GDM1 (cell line): ENCODE measurements at regions not wholly inside any gene's neighbourhood (a gene's known extent, or its start where the extent isn't known, plus 50 kb on each side); places are given as distances from the start of the nearest gene placed in this dataset.

Source experiments
- DNase-seq: peaks from one replicate; lab custom pipeline; 2025; lab: John Stamatoyannopoulos, UW

GRCh38 chr11:112859787-112860186 is 101.4 kb upstream of the NCAM1 start:
- no peak for DNase-seq

GRCh38 chr11:112861356-112861755 is 99.9 kb upstream of the NCAM1 start:
- DNase-seq: no peak

GRCh38 chr11:112863305-112863704 is 97.9 kb upstream of the NCAM1 start:
- DNase-seq: no peak

GRCh38 chr11:112864672-112865071 is 96.5 kb upstream of the NCAM1 start:
- DNase-seq: no peak

DNA sequence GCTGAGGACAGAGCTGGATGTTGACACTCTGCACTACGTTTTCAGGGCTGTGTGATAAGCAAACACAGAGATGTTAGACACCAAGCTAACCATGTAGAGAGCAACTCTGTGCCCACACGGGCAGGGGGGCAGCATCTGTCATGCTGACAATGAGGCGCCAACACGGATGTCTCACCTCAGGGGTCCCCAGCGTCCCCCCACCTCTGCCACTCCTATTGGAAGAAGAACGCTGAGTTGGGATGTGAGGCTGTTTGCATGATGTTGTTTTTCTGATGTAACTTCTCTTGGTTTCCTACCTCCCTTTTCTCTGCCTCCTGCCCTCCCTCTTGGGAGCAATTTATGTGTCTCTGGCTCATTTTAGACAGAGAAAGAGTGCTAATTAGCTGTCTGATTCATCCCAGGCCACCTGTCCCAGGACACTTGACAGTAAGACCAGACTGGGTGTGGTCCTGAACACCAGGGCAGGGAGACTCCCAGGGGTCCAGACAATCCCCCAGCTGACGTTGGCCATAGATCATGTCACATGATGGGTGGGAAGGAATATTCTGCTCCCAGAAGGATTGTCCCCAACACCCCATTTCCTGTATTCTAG is 89.2 kb upstream of the NCAM1 start:
- DNase-seq: no peak

- no peak for DNase-seq
Measured at GRCh38 chr11:112874980-112875379, 86.2 kb upstream of the NCAM1 start.

- DNase-seq: no peak
Measured at GRCh38 chr11:112877581-112877980, 83.6 kb upstream of the NCAM1 start.

DNA sequence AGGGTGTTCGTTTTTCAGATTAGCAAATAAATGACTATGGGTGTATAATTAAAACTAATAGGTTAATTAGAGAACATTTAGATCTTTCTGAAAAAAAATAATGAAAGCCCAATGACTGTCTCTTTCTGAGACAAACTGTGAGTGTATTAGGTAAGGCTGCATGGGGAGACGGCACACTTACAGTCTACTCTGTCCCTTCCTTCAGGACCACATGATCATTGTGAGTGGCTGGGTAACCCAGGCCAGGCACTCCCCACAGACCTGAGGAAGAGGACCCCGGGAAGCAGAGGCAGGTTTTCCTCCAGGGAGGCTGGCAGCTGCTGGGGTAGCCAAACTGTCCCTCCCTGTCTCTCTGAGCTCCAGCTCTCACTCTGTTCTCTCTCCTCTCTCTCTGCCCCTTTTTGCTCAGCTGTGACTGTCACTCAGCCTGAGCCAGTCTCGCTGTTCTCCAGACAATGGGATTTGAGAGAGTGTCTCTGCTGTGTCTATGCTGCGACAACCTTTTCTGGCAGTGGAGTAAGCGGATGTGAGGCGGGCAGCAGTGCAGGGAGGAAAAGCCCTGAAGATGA is 83.1 kb upstream of the NCAM1 start:
- no peak for DNase-seq

DNA sequence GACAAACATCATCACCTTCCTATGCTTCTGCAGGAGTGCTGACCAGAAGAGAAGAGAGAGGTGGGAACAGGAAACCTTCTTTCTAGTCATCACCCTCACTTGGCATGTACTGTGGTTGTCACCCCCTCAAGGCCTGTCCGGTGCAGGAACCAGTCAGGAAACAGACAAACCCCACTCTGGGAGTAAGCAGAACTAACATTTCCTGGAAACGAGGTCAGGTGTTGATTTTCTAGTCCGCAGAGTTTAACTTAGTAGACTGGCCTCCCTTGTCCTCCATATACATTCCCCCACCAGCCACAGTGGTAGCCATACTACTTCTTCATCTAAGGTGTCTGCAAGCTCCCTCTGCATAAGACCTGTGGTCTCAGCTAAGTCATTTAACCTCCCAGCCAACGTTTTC is 80.7 kb upstream of the NCAM1 start:
- peak; percentile 87 for DNase-seq

GRCh38 chr11:112881461-112881860 is 79.8 kb upstream of the NCAM1 start:
- no peak for DNase-seq

- DNase-seq: no peak
Measured at GRCh38 chr11:112882494-112883381, 78.5 kb upstream of the NCAM1 start.

DNA sequence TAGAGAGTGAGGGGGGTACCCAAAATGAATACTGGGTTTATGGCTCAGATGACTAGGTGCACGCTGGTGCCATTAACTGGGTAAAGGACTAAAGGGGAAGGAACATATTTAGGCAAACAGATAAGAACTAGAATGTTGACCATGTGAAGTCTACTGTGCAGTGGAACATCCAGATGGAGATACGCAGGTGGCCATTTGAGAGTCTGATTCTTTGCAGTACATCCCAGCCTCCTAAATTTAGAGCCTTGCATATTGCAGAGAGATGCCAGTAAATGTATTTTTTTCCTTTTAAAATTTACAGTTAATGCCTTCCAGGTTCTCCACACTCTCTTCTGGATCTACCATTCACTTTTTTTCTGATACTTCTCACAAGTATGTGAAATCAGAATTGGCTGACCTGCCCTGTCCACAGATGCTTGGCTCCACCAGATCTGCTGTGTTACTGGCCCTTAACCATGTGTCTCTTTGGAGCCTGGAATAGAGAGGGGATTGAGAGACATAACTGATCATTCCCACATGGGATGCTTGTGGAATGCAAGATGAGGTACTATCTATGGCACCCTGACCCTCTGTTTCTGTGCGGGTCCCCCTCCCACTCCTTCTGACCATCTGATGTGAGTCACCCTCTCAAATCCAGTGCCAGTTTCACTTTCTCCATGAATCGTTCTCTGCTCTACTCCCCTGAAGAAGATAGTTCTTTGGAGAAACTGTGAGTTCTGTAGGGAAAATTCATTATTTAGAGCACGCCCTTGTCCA is 77.0 kb upstream of the NCAM1 start:
- DNase-seq: no peak

DNA sequence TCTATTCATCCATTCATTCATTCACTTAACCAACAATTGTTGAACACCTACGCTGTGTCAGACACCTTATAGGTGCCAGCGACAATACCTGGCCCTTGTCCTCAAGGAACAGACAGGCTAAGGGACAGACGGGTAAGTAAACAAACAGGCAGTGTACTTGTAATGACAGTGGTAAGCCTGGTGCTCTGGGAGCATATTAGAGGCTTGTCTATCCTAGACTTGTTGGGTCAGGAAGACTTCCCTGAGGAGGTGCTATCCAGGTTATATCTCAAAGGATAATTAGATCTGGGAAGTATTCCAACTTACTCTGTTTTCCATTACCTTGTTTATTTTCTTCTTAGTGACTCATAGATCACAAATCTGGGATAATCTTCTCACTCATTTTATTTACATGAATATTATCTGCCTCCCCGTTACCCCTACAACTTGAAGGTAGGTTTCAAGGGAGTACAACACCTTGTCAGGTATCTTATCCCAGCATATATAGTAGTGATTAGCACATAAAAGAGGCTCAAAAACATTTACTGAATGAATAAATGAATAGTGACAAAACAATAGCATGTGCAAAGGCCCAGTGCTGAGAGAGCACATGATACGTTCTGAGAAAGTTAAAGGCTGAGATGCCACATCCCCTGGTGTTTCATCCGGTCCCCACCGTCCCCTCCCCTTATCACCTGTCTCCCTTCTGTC is 75.3 kb upstream of the NCAM1 start:
- DNase-seq: no peak

- DNase-seq: no peak
Measured at GRCh38 chr11:112886434-112887370, 74.5 kb upstream of the NCAM1 start.

- DNase-seq: no peak
Measured at GRCh38 chr11:112889446-112889845, 71.8 kb upstream of the NCAM1 start.

DNA sequence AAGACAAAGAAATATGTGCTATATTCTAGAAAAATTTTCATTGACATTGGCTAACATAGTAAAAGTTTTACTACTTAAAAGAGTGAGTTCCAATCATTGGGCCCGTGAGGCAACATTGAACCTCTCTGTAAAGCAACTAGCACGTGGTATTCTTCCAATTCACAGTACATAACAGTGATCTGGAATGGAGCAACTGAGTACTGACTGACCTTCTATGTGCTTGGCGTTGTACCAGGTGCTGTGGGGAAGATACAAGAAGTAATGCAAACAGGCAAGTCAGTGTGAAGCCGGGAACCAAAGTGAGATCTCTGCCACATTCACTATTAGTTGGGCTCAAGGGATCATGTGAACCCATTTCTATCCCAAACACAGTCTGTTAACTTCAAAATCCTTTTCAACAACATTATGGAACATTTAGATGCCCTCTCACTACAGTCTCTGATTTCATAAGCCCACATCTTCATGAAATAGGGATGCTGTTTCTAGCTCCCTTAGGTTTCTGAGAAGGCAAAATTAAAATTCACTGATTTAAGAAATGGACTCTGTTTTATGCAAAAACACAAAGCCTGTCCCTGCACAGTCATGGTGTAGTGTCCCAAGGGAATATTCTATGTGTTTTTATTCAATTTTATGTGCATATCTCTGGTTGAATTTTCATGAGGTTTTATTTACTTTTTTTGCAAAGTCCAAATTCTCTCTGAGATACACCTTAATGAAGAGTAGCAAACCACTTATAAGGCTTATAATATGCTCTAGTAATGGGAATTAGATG is 61.8 kb upstream of the NCAM1 start:
- DNase-seq: no peak

GRCh38 chr11:112901924-112902323 is 59.3 kb upstream of the NCAM1 start:
- no peak for DNase-seq

- DNase-seq: no peak
Measured at GRCh38 chr11:112902361-112903011, 58.7 kb upstream of the NCAM1 start.

GRCh38 chr11:112903340-112903739 is 57.9 kb upstream of the NCAM1 start:
- no peak for DNase-seq

GRCh38 chr11:112911124-112911523 is 50.1 kb upstream of the NCAM1 start:
- DNase-seq: no peak
